G401.6 (cell line): ENCODE measurements at regions not wholly inside any gene's neighbourhood (a gene's known extent, or its start where the extent isn't known, plus 50 kb on each side); places are given as distances from the start of the nearest gene placed in this dataset.
"Not testable (repeated sequence)": the region's sequence is repeated elsewhere in the genome, so short reads cannot be mapped to it uniquely, and the experiment has no call there.

Experiments
- FAIRE-seq: peaks from 2 replicates; lab custom pipeline; 2012; peaks lifted over from hg19 to GRCh38; lab: Jason Lieb, UNC

- no peak for FAIRE-seq
Measured at GRCh38 chr21:15932726-15933125, 202.9 kb downstream of the USP25 start.

GRCh38 chr21:15935530-15935929, 205.7 kb downstream of the USP25 start:
- FAIRE-seq = no peak

- FAIRE-seq = no peak
Measured at GRCh38 chr21:15943009-15943666, 213.4 kb downstream of the USP25 start.

GRCh38 chr21:15947677-15948076, 217.9 kb downstream of the USP25 start:
- FAIRE-seq = no peak

- FAIRE-seq = no peak
Measured at GRCh38 chr21:15953551-15954116, 223.9 kb downstream of the USP25 start.

GRCh38 chr21:15964236-15964855, 234.6 kb downstream of the USP25 start:
- FAIRE-seq = no peak

GRCh38 chr21:15966231-15966630, 236.4 kb downstream of the USP25 start:
- FAIRE-seq = no peak

- FAIRE-seq = no peak
Measured at GRCh38 chr21:15966651-15967050, 236.9 kb downstream of the USP25 start.

GRCh38 chr21:15967661-15968060, 237.9 kb downstream of the USP25 start:
- FAIRE-seq = no peak

GRCh38 chr21:15968776-15969310, 239.1 kb downstream of the USP25 start:
- no peak for FAIRE-seq

GRCh38 chr21:15976807-15977206, 247.0 kb downstream of the USP25 start:
- FAIRE-seq = peak; percentile 87

- no peak for FAIRE-seq
Measured at GRCh38 chr21:15978215-15978738, 248.5 kb downstream of the USP25 start.

GRCh38 chr21:15979493-15979892, 249.7 kb downstream of the USP25 start:
- FAIRE-seq = not testable (repeated sequence)

GRCh38 chr21:15986277-15986676, 256.5 kb downstream of the USP25 start:
- FAIRE-seq = no peak

GRCh38 chr21:15992171-15992570, 262.4 kb downstream of the USP25 start:
- FAIRE-seq = no peak

GRCh38 chr21:15993951-15994350, 264.2 kb downstream of the USP25 start:
- FAIRE-seq = no peak

GRCh38 chr21:15999741-16000140, 270.0 kb downstream of the USP25 start:
- FAIRE-seq = no peak

- FAIRE-seq = peak; percentile 95
Measured at GRCh38 chr21:16002874-16003466, 273.2 kb downstream of the USP25 start.

GRCh38 chr21:16004086-16004485, 274.3 kb downstream of the USP25 start:
- FAIRE-seq = no peak

- no peak for FAIRE-seq
Measured at GRCh38 chr21:16004523-16004922, 274.7 kb downstream of the USP25 start.

- no peak for FAIRE-seq
Measured at GRCh38 chr21:16005996-16006395, 276.2 kb downstream of the USP25 start.

- no peak for FAIRE-seq
Measured at GRCh38 chr21:16007943-16008342, 278.2 kb downstream of the USP25 start.

- FAIRE-seq = no peak
Measured at GRCh38 chr21:16011719-16012118, 281.9 kb downstream of the USP25 start.
